Posterior vena cava (tissue), 2 donors: ENCODE measurements at regions not wholly inside any gene's neighbourhood (a gene's known extent, or its start where the extent isn't known, plus 50 kb on each side); places are given as distances from the start of the nearest gene placed in this dataset.
A peak's percentile ranks its signal among the peaks of the same experiment; 100 is the strongest.

ENCODE experiments used
- DNase-seq: peaks from one replicate; pipeline ENCODE4 v3.0.0-alpha.2; 2020; ENCODE audit warnings: low spot score
- intact Hi-C, 2 donors: fragments of 100-400 bp; cut with DNase I; formaldehyde crosslinking; loops; one replicate each; pipeline versions ENCODE4 v1.14.1 to v1.14.2; 2022 to 2023
- donor health status: DM: yes; HTN: yes; CAD: no.
- donor health status: DM: yes; HTN: yes; CAD: no.

DNA sequence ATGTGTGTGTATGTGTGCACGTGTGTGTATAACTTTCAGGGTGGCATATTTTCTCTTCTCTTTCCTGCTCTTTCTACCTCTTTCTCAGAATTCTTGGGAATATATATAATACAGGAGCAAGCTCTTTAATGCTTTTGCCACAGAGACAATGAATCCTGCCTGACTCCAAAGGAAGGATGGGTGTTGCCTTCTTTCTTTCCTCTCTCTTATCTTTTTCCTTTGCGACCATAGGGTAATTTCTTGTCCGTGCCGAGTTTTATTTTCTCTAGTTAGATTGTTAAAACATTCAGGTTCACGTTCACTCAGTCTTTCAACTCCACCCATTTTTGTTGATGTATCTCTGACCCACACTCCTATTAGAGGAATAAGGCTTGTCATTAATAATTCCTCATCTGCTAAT lies 129.0 kb upstream of the C1orf21 start:
- no peak for DNase-seq
- intact Hi-C loops: loop anchor here in 1 of 2 donors (5.0 kb wide), 1 partner anchor 471 kb away; no protein-coding TSS in a partner anchor

- no peak for DNase-seq
- intact Hi-C loops: loop anchor here in 1 of 2 donors (5.0 kb wide), 1 partner anchor 471 kb away; no protein-coding TSS in a partner anchor
Measured at GRCh38 chr1:184258525-184258924, 128.3 kb upstream of the C1orf21 start.

DNA sequence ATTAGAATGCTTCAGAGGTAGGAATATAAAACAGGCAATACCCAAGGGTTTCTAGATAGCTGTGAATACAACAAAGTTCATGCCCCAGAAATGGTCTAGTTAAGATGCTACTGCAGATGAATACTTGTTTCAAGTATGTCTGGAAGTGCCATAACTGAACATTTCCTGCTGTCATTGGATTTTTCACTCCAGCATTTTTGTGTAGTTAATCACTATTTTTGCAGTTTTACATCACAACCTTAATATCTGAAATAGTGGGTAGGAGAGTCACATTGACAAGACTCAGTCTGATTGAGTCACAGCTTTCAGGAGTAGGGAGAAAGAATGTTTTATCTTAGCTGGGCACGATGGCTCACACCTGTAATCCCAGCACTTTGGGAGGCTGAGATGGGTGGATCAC lies 126.4 kb upstream of the C1orf21 start:
- intact Hi-C loops: no loop called here
- DNase-seq: no peak

DNA sequence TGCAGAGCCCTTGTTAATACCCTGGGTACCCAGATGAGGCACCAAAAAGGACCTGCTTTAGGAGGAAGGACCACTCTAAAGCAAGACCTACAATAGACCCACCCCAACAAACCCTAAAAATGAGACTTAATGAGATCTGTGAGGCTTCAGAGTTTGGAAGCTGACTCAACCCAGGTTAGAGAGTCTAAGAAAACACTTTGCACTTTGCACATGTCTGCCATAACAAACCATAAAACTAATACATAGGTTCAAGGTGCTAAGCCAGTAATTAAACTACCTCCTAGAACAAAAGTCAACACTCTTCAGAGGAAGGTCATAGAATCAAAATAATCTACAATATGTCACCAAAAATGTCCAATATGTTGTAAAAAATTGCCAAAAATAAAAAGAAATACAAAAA lies 124.7 kb upstream of the C1orf21 start:
- no peak for DNase-seq
- intact Hi-C loops: no loop called here

DNA sequence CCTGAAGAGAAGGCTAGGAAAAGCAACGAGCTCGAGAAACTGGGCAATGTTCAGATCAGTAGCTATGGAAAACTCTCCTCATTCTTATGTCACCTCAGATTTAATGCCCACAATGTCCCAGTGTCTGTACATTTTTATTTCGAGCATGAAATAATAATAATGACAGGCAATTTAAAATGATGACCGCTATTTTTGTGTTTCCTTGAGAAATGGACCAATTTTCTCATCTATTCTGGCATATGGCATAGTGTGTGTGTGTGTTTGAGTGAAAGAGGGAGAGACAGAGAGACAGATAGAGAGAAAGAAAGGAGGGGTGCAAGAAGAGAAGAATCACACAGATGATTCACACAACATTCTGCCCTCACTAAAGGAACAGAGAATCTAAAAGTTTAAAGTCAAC lies 119.1 kb upstream of the C1orf21 start:
- DNase-seq: no peak
- intact Hi-C loops: no loop called here

DNA sequence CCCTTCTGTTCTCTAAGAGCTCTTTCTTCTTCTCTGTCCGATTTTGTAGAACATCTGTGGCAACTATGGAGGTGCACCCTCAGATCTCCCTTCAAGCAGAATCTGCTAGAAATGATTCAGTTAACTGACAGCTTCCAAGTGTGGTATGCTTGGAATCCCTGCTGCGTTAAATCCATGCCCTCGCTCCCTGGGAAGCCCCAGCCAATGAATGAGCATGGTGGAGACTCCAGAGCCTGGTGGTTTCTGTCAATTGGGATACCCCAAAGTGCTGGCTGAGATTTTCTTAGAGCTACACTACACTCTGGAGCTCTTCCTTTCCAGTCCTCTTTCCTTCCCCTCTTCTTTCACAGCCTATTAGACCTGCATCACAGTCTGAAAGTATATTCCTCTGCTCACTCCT lies 116.3 kb upstream of the C1orf21 start:
- DNase-seq: no peak
- intact Hi-C loops: no loop called here

GRCh38 chr1:184272175-184272866 lies 114.5 kb upstream of the C1orf21 start:
- no peak for DNase-seq
- intact Hi-C loops: no loop called here

- intact Hi-C loops: no loop called here
- DNase-seq: no peak
Measured at GRCh38 chr1:184276416-184276815, 110.4 kb upstream of the C1orf21 start.

- intact Hi-C loops: no loop called here
- DNase-seq: no peak
Measured at GRCh38 chr1:184279911-184280458, 106.8 kb upstream of the C1orf21 start.

- intact Hi-C loops: no loop called here
- DNase-seq: no peak
Measured at GRCh38 chr1:184283999-184284398, 102.8 kb upstream of the C1orf21 start.

DNA sequence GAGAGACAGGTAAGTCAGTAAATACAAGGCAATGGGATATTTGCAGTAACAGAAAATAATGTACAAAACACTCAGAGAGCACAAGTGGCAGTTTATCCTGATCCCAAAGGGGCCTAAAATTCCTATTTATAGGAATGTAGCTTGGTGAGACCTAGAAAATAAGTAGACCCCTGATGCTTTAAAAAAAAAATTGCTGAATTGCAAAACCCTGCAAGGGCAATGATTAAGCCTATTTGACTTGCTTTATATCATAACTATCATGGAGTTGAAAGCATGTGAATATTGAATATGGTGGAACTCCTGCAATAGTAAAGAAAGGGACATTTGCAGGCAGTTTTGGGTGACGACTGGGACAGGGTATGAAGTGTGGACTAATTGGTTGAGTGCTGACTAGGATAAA lies 101.9 kb upstream of the C1orf21 start:
- intact Hi-C loops: no loop called here
- DNase-seq: no peak

DNA sequence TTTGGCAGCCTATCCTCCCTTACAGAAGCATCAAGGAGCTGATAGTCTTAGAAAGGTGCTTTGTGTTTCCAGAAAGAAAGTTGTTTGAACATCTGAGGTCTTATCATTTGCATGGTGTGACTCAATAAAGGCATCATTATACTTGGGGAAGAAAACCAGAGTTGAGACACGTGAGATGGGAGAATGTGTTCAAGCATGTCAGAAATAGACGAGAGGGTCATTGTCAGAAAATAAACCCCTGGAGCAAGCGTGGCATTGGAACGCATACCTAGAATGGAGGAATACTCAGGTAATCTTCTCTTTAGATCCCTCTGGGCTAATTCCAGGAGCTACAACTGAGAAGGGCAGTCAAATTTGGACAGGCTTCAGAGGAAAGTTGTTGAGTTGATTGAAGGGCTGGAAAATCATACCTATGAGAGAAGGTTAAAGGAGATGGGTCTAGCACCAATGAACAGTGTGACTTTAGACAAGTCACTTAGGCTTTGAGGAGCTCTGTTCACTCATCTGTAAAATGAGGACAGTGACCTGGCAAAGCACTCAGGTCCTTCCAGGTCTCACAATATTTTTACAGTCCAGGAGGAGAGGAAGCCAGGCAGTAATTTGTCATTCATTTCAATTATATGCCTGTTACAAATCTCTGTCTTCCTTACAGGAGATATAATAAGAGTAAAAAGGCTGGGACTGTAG lies 101.3 kb upstream of the C1orf21 start:
- DNase-seq: no peak
- intact Hi-C loops: no loop called here

DNA sequence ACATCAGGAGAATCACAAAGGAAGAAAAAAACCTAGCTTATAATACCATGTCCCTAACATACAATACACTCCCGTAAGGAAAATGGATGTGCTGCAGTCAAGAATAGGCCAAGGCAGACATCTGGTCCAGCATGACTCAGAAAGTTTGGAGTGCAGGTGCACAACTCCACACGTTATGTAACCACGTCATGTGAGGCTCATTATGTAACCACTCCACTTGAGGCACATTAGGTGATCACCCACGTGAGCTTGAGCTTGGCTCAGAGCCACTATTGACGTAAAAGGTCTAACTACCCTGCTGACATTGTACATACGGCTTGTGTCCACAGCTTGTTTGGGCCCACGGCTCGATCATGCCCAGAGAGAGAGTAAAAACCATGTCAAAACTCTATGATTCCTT lies 99.8 kb upstream of the C1orf21 start:
- intact Hi-C loops: no loop called here
- DNase-seq: peak; percentile 32

GRCh38 chr1:184289825-184290550 lies 96.8 kb upstream of the C1orf21 start:
- peak; percentile 58 for DNase-seq
- intact Hi-C loops: no loop called here

- DNase-seq: no peak
- intact Hi-C loops: no loop called here
Measured at GRCh38 chr1:184291701-184292100, 95.1 kb upstream of the C1orf21 start.

DNA sequence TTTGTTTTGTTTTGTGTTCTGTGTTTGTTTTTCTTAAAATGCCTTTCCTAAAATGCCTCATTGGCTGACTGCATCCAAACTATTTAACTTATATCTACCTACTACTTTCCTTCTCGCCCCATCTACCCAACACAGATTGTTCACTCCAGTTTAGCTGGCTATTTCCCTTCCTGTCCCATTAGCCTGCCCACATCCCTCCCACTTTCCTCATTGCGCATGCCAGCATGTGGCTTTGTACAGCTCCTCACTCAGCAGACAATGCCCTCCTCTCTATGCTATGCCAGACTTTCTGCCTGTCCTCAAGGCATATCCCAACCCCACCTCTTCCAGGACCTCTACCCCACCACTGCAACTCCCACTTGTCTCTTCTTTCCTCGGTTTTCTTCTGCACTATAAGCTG lies 94.7 kb upstream of the C1orf21 start:
- no peak for DNase-seq
- intact Hi-C loops: no loop called here

- intact Hi-C loops: no loop called here
- DNase-seq: no peak
Measured at GRCh38 chr1:184294101-184294500, 92.7 kb upstream of the C1orf21 start.

- intact Hi-C loops: no loop called here
- peak; percentile 92 for DNase-seq
Measured at GRCh38 chr1:184296466-184297243, 90.2 kb upstream of the C1orf21 start.

GRCh38 chr1:184297244-184297750 lies 89.5 kb upstream of the C1orf21 start:
- DNase-seq: no peak
- intact Hi-C loops: no loop called here
